Stimulated activated memory B cell treated with anti-CD40 and anti-IgM and Interleukin-4, amounts not matched to agents 10 μg/mL and 1 μg/mL and 100 μg/mL, for 72 hours (primary cell): ENCODE measurements at regions not wholly inside any gene's neighbourhood (a gene's known extent, or its start where the extent isn't known, plus 50 kb on each side); places are given as distances from the start of the nearest gene placed in this dataset.

ENCODE experiments used
- ATAC-seq: fragments of 150-1000 bp; cut with Tn5 transposase; 2 replicates; pipeline ENCODE4 v1.10.0; 2021
- H3K27ac Mint-ChIP-seq: one replicate; pipeline ENCODE4 v1.8.0; 2022; ENCODE audit warnings: mild to moderate bottlenecking, mixed read lengths
- H3K27me3 Mint-ChIP-seq: one replicate; pipeline ENCODE4 v1.8.0; 2022; ENCODE audit warnings: mixed read lengths
- H3K36me3 Mint-ChIP-seq: one replicate; pipeline ENCODE4 v1.8.0; 2022; ENCODE audit warnings: mixed read lengths
- H3K4me1 Mint-ChIP-seq: one replicate; pipeline ENCODE4 v1.8.0; 2022; ENCODE audit warnings: mixed read lengths
- H3K4me3 Mint-ChIP-seq: one replicate; pipeline ENCODE4 v1.8.0; 2022; ENCODE audit warnings: mild to moderate bottlenecking, moderate library complexity, mixed read lengths
- H3K9me3 Mint-ChIP-seq: one replicate; pipeline ENCODE4 v1.8.0; 2022; ENCODE audit warnings: mixed read lengths

DNA sequence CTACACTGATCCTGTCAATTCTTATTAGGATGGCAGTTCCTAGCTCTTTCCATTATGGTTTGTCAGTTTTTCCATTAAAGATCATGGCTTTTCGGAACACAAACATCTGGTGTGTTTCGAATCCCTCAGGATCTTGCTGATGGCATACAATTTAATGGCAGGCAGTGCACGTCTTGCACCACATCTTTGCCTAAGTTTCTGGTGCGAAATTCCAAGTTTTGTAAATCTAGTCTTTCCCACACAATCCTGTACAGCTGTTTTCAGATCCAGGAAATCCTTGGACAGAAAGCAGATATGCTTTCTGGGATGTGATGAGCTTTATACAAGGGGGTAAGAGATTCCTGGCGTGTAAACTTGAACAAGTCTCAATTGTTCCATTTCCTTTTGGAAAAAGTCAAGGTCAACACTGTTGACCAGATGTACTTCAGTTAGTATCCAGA, 224.3 kb upstream of the PHYHIPL start:
- H3K36me3 Mint-ChIP-seq: no peaks in the 10 kb centered on the region
- no peaks in the 10 kb centered on the region for H3K4me1 Mint-ChIP-seq
- no peak overlapping the region for H3K4me3 Mint-ChIP-seq
- H3K27me3 Mint-ChIP-seq: no peaks in the 10 kb centered on the region
- no peaks in the 10 kb centered on the region for H3K9me3 Mint-ChIP-seq
- H3K27ac Mint-ChIP-seq: no peak overlapping the region
- ATAC-seq: no peak

- H3K27me3 Mint-ChIP-seq: no peaks in the 10 kb centered on the region
- H3K4me1 Mint-ChIP-seq: no peaks in the 10 kb centered on the region
- no peak overlapping the region for H3K27ac Mint-ChIP-seq
- H3K4me3 Mint-ChIP-seq: no peak overlapping the region
- no peak for ATAC-seq
- no peaks in the 10 kb centered on the region for H3K36me3 Mint-ChIP-seq
- H3K9me3 Mint-ChIP-seq: no peaks in the 10 kb centered on the region
Measured at GRCh38 chr10:58952747-58953466, 223.5 kb upstream of the PHYHIPL start.

GRCh38 chr10:58954178-58954577, 222.3 kb upstream of the PHYHIPL start:
- H3K36me3 Mint-ChIP-seq: no peaks in the 10 kb centered on the region
- no peak overlapping the region for H3K4me3 Mint-ChIP-seq
- H3K4me1 Mint-ChIP-seq: no peaks in the 10 kb centered on the region
- no peak for ATAC-seq
- H3K27me3 Mint-ChIP-seq: no peaks in the 10 kb centered on the region
- H3K27ac Mint-ChIP-seq: no peak overlapping the region
- no peaks in the 10 kb centered on the region for H3K9me3 Mint-ChIP-seq

DNA sequence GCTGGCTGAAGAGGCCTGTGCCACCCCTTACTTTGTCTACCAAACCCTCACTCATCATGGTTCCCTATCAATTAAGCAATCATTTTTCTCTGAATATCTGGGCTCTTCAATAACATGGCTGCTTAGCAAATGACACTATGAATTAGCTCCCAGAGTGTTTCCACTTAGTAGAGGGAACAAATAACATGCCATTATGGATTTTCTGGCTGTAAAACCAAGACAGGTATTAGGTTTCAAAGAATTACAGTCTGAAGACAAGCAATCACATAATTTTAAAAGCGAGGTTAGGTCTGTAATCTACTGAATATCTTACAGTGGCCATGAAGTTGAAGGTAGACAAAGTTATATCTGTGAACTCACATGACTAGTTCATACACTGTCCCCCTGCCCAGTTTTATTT, 220.8 kb upstream of the PHYHIPL start:
- no peaks in the 10 kb centered on the region for H3K4me1 Mint-ChIP-seq
- no peak overlapping the region for H3K4me3 Mint-ChIP-seq
- H3K27me3 Mint-ChIP-seq: no peaks in the 10 kb centered on the region
- no peak overlapping the region for H3K27ac Mint-ChIP-seq
- no peak for ATAC-seq
- H3K36me3 Mint-ChIP-seq: no peaks in the 10 kb centered on the region
- no peaks in the 10 kb centered on the region for H3K9me3 Mint-ChIP-seq

DNA sequence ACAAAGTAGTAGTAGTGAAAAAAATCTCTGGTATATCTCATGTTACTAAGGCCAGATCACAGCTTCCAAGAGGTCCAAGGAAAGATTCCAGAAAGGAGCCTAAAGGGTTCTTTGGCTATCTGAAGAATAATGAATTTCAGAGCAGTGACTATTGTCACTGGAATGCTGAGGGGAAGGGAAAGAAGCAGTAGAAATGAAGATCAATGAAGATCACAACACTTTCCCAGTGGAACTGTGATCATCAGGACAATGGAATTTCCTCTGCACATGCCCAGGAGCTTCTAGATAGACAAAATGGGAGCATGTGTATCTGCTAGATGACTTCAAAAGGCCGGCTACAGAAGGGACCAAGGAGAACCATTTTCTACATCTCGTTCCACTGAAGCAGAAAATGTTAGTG, 219.5 kb upstream of the PHYHIPL start:
- Mint-ChIP-seq H3K9me3 (no peaks in the 10 kb centered on the region), H3K27me3 (no peaks in the 10 kb centered on the region), H3K4me3 (no peak overlapping the region), H3K4me1 (no peaks in the 10 kb centered on the region), H3K27ac (no peak overlapping the region), H3K36me3 (no peaks in the 10 kb centered on the region)
- ATAC-seq: no peak

- Mint-ChIP-seq H3K9me3 (no peaks in the 10 kb centered on the region), H3K4me1 (no peaks in the 10 kb centered on the region), H3K27me3 (no peaks in the 10 kb centered on the region), H3K36me3 (no peaks in the 10 kb centered on the region), H3K4me3 (no peak overlapping the region), H3K27ac (no peak overlapping the region)
- ATAC-seq: no peak
Measured at GRCh38 chr10:58957517-58957916, 218.9 kb upstream of the PHYHIPL start.

- Mint-ChIP-seq H3K27me3 (peaks cover 16% of the 10 kb centered on the region), H3K4me3 (no peak overlapping the region), H3K36me3 (no peaks in the 10 kb centered on the region), H3K4me1 (no peaks in the 10 kb centered on the region), H3K27ac (no peak overlapping the region), H3K9me3 (no peaks in the 10 kb centered on the region)
- no peak for ATAC-seq
Measured at GRCh38 chr10:58963101-58963534, 213.3 kb upstream of the PHYHIPL start.

DNA sequence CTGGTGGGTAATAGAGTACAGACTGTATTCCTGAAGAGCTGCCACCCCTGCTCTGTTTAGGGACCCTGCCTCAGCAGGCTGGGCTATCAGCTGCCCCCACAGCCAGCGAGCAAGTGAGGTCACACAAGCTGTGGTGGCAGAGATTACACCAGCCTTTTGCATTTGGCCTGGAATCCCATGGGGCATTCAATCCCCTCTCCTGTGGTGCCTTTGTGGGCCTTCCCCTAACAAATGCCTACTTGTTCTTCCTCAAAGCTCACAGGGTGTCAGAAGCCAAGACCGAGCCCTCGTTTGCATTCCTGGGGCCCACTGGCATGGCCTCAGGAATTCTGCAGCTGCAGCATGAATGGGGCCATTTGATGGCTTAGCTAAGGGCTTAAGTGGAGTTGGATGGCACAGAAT, 212.7 kb upstream of the PHYHIPL start:
- Mint-ChIP-seq H3K9me3 (no peaks in the 10 kb centered on the region), H3K4me1 (no peaks in the 10 kb centered on the region), H3K36me3 (no peaks in the 10 kb centered on the region), H3K4me3 (no peak overlapping the region), H3K27ac (no peak overlapping the region), H3K27me3 (peaks cover 22% of the 10 kb centered on the region)
- no peak for ATAC-seq

- Mint-ChIP-seq H3K27me3 (peaks cover 23% of the 10 kb centered on the region), H3K4me3 (no peak overlapping the region), H3K36me3 (no peaks in the 10 kb centered on the region), H3K9me3 (no peaks in the 10 kb centered on the region), H3K4me1 (no peaks in the 10 kb centered on the region), H3K27ac (no peak overlapping the region)
- no peak for ATAC-seq
Measured at GRCh38 chr10:58965855-58966254, 210.6 kb upstream of the PHYHIPL start.

GRCh38 chr10:58967551-58968388, 208.7 kb upstream of the PHYHIPL start:
- Mint-ChIP-seq H3K27me3 (peaks cover 23% of the 10 kb centered on the region), H3K27ac (no peak overlapping the region), H3K4me1 (no peaks in the 10 kb centered on the region), H3K36me3 (no peaks in the 10 kb centered on the region), H3K4me3 (no peak overlapping the region), H3K9me3 (no peaks in the 10 kb centered on the region)
- no peak for ATAC-seq

- no peak for ATAC-seq
Measured at GRCh38 chr10:58968389-58968755, 208.1 kb upstream of the PHYHIPL start.

GRCh38 chr10:58969576-58969975, 206.9 kb upstream of the PHYHIPL start:
- no peak overlapping the region for H3K27ac Mint-ChIP-seq
- H3K36me3 Mint-ChIP-seq: no peaks in the 10 kb centered on the region
- H3K4me1 Mint-ChIP-seq: no peaks in the 10 kb centered on the region
- ATAC-seq: no peak
- no peaks in the 10 kb centered on the region for H3K9me3 Mint-ChIP-seq
- H3K27me3 Mint-ChIP-seq: peaks cover 23% of the 10 kb centered on the region
- H3K4me3 Mint-ChIP-seq: no peak overlapping the region

More at GRCh38 chr10:58968389-58968755, 208.1 kb upstream of the PHYHIPL start:
- H3K4me1 Mint-ChIP-seq: no peaks in the 10 kb centered on the region
- peaks cover 23% of the 10 kb centered on the region for H3K27me3 Mint-ChIP-seq
- no peaks in the 10 kb centered on the region for H3K36me3 Mint-ChIP-seq
- no peaks in the 10 kb centered on the region for H3K9me3 Mint-ChIP-seq
- H3K27ac Mint-ChIP-seq: no peak overlapping the region
- H3K4me3 Mint-ChIP-seq: no peak overlapping the region

- no peaks in the 10 kb centered on the region for H3K4me1 Mint-ChIP-seq
- H3K4me3 Mint-ChIP-seq: no peak overlapping the region
- peaks cover 23% of the 10 kb centered on the region for H3K27me3 Mint-ChIP-seq
- no peak overlapping the region for H3K27ac Mint-ChIP-seq
- ATAC-seq: no peak
- H3K36me3 Mint-ChIP-seq: no peaks in the 10 kb centered on the region
- no peaks in the 10 kb centered on the region for H3K9me3 Mint-ChIP-seq
Measured at GRCh38 chr10:58970160-58970915, 206.1 kb upstream of the PHYHIPL start.

- Mint-ChIP-seq H3K4me3 (no peak overlapping the region), H3K4me1 (no peaks in the 10 kb centered on the region), H3K36me3 (no peaks in the 10 kb centered on the region), H3K27me3 (peaks cover 23% of the 10 kb centered on the region), H3K27ac (no peak overlapping the region), H3K9me3 (no peaks in the 10 kb centered on the region)
- no peak for ATAC-seq
Measured at GRCh38 chr10:58971211-58971610, 205.2 kb upstream of the PHYHIPL start.

DNA sequence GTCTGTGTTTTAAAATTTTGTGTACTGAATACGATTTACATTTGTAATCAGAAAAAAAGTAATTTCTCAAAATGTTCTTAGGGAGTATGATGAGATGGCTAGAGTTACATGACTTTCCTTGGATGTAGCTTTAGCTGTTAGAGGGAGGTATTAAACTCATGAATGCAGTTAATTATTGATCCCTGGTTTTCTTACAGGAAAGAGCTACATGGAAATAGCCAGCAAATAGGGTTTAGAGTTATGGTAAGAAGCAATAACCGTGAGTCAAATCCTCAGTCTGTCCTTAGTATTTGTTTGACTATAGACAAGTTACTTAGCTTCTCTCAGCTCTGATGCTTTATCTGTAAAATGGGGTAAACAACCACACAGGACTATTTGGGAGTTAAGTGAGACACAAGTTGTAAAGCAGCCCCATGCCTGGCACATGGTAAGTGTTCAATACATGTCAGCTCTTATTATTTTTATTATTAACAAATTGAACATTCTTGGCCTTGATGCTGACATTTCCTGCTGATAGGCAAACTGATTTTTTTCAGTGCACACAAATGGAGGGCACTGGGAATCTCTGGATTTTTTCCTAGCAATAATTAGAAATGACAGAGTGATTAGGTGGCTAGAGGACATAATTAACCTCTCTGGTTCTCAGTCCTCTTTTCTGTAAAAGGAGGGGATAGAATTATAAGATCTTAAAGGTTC, 204.5 kb upstream of the PHYHIPL start:
- Mint-ChIP-seq H3K27me3 (peaks cover 19% of the 10 kb centered on the region), H3K36me3 (no peaks in the 10 kb centered on the region), H3K27ac (no peak overlapping the region), H3K4me1 (no peaks in the 10 kb centered on the region), H3K9me3 (no peaks in the 10 kb centered on the region), H3K4me3 (no peak overlapping the region)
- no peak for ATAC-seq
